Activated CD8-positive, alpha-beta memory T cell treated with anti-CD3 and anti-CD28 coated beads for 48 hours (primary cell): ENCODE measurements at regions not wholly inside any gene's neighbourhood (a gene's known extent, or its start where the extent isn't known, plus 50 kb on each side); places are given as distances from the start of the nearest gene placed in this dataset.

Experiments used
- DNase-seq, 3 experiments: peaks; one replicate each; pipeline ENCODE4 v3.0.0-alpha.2; 2020; ENCODE audit warnings: low read depth in 2 of 3, low spot score in 2 of 3

- no peak for DNase-seq
These were observed 225.2 kb upstream of the BTG1 start for GRCh38 chr12:92370828-92371227.

GRCh38 chr12:92369636-92370035 lies 224.0 kb upstream of the BTG1 start:
- no peak for DNase-seq

- DNase-seq = no peak
These were observed 223.4 kb upstream of the BTG1 start for GRCh38 chr12:92369056-92369455.

GRCh38 chr12:92365836-92366235 lies 220.2 kb upstream of the BTG1 start:
- no peak for DNase-seq

- no peak for DNase-seq
These were observed 219.7 kb upstream of the BTG1 start for GRCh38 chr12:92365333-92365732.

GRCh38 chr12:92363295-92364146 lies 217.9 kb upstream of the BTG1 start:
- DNase-seq = no peak

GRCh38 chr12:92362785-92363184 lies 217.1 kb upstream of the BTG1 start:
- DNase-seq = no peak

- DNase-seq = no peak
These were observed 216.5 kb upstream of the BTG1 start for GRCh38 chr12:92362126-92362525.

- no peak for DNase-seq
These were observed 214.9 kb upstream of the BTG1 start for GRCh38 chr12:92360543-92360942.

- DNase-seq = no peak
These were observed 214.0 kb upstream of the BTG1 start for GRCh38 chr12:92359581-92360209.

GRCh38 chr12:92357584-92358261 lies 212.1 kb upstream of the BTG1 start:
- DNase-seq = no peak

- DNase-seq = no peak
These were observed 210.8 kb upstream of the BTG1 start for GRCh38 chr12:92356425-92356824.

- DNase-seq = no peak
These were observed 204.0 kb upstream of the BTG1 start for GRCh38 chr12:92349635-92350034.

GRCh38 chr12:92342574-92342973 lies 196.9 kb upstream of the BTG1 start:
- no peak for DNase-seq

GRCh38 chr12:92341065-92341668 lies 195.5 kb upstream of the BTG1 start:
- no peak for DNase-seq

GRCh38 chr12:92340441-92341064 lies 194.9 kb upstream of the BTG1 start:
- no peak for DNase-seq

GRCh38 chr12:92340003-92340402 lies 194.4 kb upstream of the BTG1 start:
- DNase-seq = no peak

GRCh38 chr12:92339198-92339821 lies 193.7 kb upstream of the BTG1 start:
- no peak for DNase-seq

GRCh38 chr12:92338671-92339070 lies 193.0 kb upstream of the BTG1 start:
- DNase-seq = no peak

GRCh38 chr12:92338102-92338501 lies 192.5 kb upstream of the BTG1 start:
- DNase-seq = no peak

- DNase-seq = no peak
These were observed 191.5 kb upstream of the BTG1 start for GRCh38 chr12:92337128-92337527.
